Thyroid gland (tissue), 4 donors: ENCODE measurements at regions not wholly inside any gene's neighbourhood (a gene's known extent, or its start where the extent isn't known, plus 50 kb on each side); places are given as distances from the start of the nearest gene placed in this dataset.

ENCODE experiments used
- POLR2A ChIP-seq, 2 donors: fragments of 450-650 bp; IDR thresholded peaks; one replicate each; pipeline ENCODE4 v1.6.1; 2017; ENCODE audit warnings: antibody characterized with exemption in 2 of 2, mild to moderate bottlenecking in 2 of 2, moderate library complexity in 1 of 2
- TF ChIP-seq, protein P1 (sequence below), 6 experiments: fragments of 200-600 bp in 3 of 6; fragments of 450-650 bp in 3 of 6; sonication (generic) in 3 of 6; IDR thresholded peaks; one replicate each; pipeline ENCODE4 v1.5.1; 2016 to 2019; ENCODE audit warnings: antibody characterized with exemption in 6 of 6, mild to moderate bottlenecking in 2 of 6, inconsistent platforms in 1 of 6, moderate library complexity in 1 of 6

DNA sequence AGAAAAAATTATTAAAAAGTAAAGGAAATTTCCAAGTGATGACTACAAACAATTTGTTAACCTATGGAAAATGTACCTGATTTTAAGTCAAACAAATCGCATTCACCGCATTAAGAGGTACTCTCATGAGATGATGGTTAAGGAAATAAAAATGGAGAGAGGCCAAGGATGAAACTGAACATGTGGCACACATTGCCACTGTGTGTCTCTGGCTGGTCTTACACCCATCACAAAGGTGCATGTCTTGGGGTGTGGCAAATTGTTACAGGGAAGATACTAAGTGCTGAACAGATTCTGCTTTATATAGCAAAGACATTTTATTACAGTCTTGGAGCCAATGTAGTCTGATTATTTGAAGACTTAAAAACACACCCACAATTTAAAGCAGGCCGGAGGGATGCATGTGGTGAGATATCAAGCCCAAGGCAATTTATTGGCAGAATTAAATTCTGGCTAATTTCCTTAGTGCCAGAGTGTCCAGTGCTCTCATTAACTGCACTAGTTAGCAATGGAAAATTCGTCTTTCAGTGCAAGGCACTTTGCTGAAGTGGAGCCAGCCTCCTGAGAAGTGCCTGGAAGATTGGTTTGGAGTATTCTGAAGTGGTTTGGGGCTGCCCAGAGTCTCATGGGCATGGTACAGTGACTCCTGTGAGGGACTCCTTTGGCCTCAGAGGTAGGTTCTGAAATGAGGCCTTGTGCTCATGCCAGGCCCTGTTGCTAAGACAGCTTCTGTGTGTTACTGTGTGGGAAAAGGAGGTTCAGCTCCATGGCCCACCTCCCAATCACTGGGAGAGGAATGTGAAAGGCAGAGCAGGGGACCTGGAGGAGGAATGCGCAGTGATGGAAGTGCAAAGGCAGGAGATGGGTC is 166.9 kb downstream of the BRMS1L start:
- TF ChIP-seq, protein P1, sequence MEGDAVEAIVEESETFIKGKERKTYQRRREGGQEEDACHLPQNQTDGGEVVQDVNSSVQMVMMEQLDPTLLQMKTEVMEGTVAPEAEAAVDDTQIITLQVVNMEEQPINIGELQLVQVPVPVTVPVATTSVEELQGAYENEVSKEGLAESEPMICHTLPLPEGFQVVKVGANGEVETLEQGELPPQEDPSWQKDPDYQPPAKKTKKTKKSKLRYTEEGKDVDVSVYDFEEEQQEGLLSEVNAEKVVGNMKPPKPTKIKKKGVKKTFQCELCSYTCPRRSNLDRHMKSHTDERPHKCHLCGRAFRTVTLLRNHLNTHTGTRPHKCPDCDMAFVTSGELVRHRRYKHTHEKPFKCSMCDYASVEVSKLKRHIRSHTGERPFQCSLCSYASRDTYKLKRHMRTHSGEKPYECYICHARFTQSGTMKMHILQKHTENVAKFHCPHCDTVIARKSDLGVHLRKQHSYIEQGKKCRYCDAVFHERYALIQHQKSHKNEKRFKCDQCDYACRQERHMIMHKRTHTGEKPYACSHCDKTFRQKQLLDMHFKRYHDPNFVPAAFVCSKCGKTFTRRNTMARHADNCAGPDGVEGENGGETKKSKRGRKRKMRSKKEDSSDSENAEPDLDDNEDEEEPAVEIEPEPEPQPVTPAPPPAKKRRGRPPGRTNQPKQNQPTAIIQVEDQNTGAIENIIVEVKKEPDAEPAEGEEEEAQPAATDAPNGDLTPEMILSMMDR (IDR thresholded peaks at IDR 0.05), result no peak
- TF ChIP-seq POLR2A (IDR thresholded peaks at IDR 0.05), result no peak
